ENCODE measurements at regions not wholly inside any gene's neighbourhood (a gene's known extent, or its start where the extent isn't known, plus 50 kb on each side); places are given as distances from the start of the nearest gene placed in this dataset.
"Not testable (repeated sequence)": the region's sequence is repeated elsewhere in the genome, so short reads cannot be mapped to it uniquely, and the experiment has no call there.

- H3K4me1 Mint-ChIP-seq (ENCODE audit: low read depth in 2 of 2); H3K4me3 Mint-ChIP-seq; H3K27ac Mint-ChIP-seq; DNase-seq; ATAC-seq (replicated peaks); H3K36me3 Mint-ChIP-seq (ENCODE audit: insufficient read depth); H3K9me3 Mint-ChIP-seq: not testable (repeated sequence)
- peaks cover 6 to 47% of the 10 kb centered on the region in 2 donors for H3K27me3 Mint-ChIP-seq
Observed at GRCh38 chr7:65616111-65616510, 242.5 kb downstream of the ZNF92 start.

GRCh38 chr7:65620216-65620615, 246.6 kb downstream of the ZNF92 start:
- DNase-seq; H3K4me1 Mint-ChIP-seq (ENCODE audit: low read depth in 2 of 2); H3K9me3 Mint-ChIP-seq; H3K4me3 Mint-ChIP-seq; H3K36me3 Mint-ChIP-seq (ENCODE audit: insufficient read depth); H3K27ac Mint-ChIP-seq; ATAC-seq (replicated peaks): not testable (repeated sequence)
- H3K27me3 Mint-ChIP-seq, result peaks cover 21 to 36% of the 10 kb centered on the region in 2 donors

- ATAC-seq (replicated peaks); H3K4me3 Mint-ChIP-seq; H3K4me1 Mint-ChIP-seq (ENCODE audit: low read depth in 2 of 2); H3K36me3 Mint-ChIP-seq (ENCODE audit: insufficient read depth); H3K9me3 Mint-ChIP-seq; H3K27ac Mint-ChIP-seq: not testable (repeated sequence)
- DNase-seq, result peak in 2 of 3 experiments; percentile 1 to 5
- H3K27me3 Mint-ChIP-seq, result peaks cover 21 to 24% of the 10 kb centered on the region in 2 donors
Observed at GRCh38 chr7:65621580-65622201, 248.0 kb downstream of the ZNF92 start.

- H3K27me3 Mint-ChIP-seq; DNase-seq; H3K9me3 Mint-ChIP-seq; ATAC-seq (replicated peaks); H3K4me1 Mint-ChIP-seq (ENCODE audit: low read depth in 2 of 2); H3K4me3 Mint-ChIP-seq; H3K27ac Mint-ChIP-seq; H3K36me3 Mint-ChIP-seq (ENCODE audit: insufficient read depth): not testable (repeated sequence)
Observed at GRCh38 chr7:65631236-65631635, 241.6 kb upstream of the VKORC1L1 start.

- not testable (repeated sequence) for DNase-seq; H3K36me3 Mint-ChIP-seq (ENCODE audit: insufficient read depth); H3K9me3 Mint-ChIP-seq; H3K27me3 Mint-ChIP-seq; H3K27ac Mint-ChIP-seq; H3K4me1 Mint-ChIP-seq (ENCODE audit: low read depth in 2 of 2); H3K4me3 Mint-ChIP-seq; ATAC-seq (replicated peaks)
Observed at GRCh38 chr7:65633587-65634404, 239.1 kb upstream of the VKORC1L1 start.

- H3K9me3 Mint-ChIP-seq; H3K27ac Mint-ChIP-seq; H3K4me3 Mint-ChIP-seq; ATAC-seq (replicated peaks); H3K4me1 Mint-ChIP-seq (ENCODE audit: low read depth in 2 of 2); DNase-seq; H3K27me3 Mint-ChIP-seq; H3K36me3 Mint-ChIP-seq (ENCODE audit: insufficient read depth): not testable (repeated sequence)
Observed at GRCh38 chr7:65638918-65639317, 234.0 kb upstream of the VKORC1L1 start.

- not testable (repeated sequence) for H3K36me3 Mint-ChIP-seq (ENCODE audit: insufficient read depth); DNase-seq; H3K4me3 Mint-ChIP-seq; H3K27ac Mint-ChIP-seq; ATAC-seq (replicated peaks); H3K9me3 Mint-ChIP-seq; H3K4me1 Mint-ChIP-seq (ENCODE audit: low read depth in 2 of 2); H3K27me3 Mint-ChIP-seq
Observed at GRCh38 chr7:65639717-65640116, 233.2 kb upstream of the VKORC1L1 start.

GRCh38 chr7:65643498-65643897, 229.4 kb upstream of the VKORC1L1 start:
- ATAC-seq (replicated peaks); DNase-seq; H3K4me3 Mint-ChIP-seq; H3K9me3 Mint-ChIP-seq; H3K27me3 Mint-ChIP-seq; H3K27ac Mint-ChIP-seq; H3K36me3 Mint-ChIP-seq (ENCODE audit: insufficient read depth); H3K4me1 Mint-ChIP-seq (ENCODE audit: low read depth in 2 of 2): not testable (repeated sequence)

GRCh38 chr7:65647153-65647964, 225.5 kb upstream of the VKORC1L1 start:
- peak; percentile 50 for ATAC-seq (replicated peaks)
- H3K36me3 Mint-ChIP-seq (ENCODE audit: insufficient read depth); H3K9me3 Mint-ChIP-seq; H3K27ac Mint-ChIP-seq; H3K4me3 Mint-ChIP-seq; H3K27me3 Mint-ChIP-seq; H3K4me1 Mint-ChIP-seq (ENCODE audit: low read depth in 2 of 2); DNase-seq: not testable (repeated sequence)

GRCh38 chr7:65651174-65651573, 221.7 kb upstream of the VKORC1L1 start:
- not testable (repeated sequence) for H3K4me3 Mint-ChIP-seq; DNase-seq; H3K4me1 Mint-ChIP-seq (ENCODE audit: low read depth in 2 of 2); ATAC-seq (replicated peaks); H3K36me3 Mint-ChIP-seq (ENCODE audit: insufficient read depth); H3K27ac Mint-ChIP-seq; H3K9me3 Mint-ChIP-seq; H3K27me3 Mint-ChIP-seq

GRCh38 chr7:65651826-65652592, 220.9 kb upstream of the VKORC1L1 start:
- H3K27ac Mint-ChIP-seq; DNase-seq; H3K4me3 Mint-ChIP-seq; H3K9me3 Mint-ChIP-seq; ATAC-seq (replicated peaks); H3K27me3 Mint-ChIP-seq; H3K4me1 Mint-ChIP-seq (ENCODE audit: low read depth in 2 of 2); H3K36me3 Mint-ChIP-seq (ENCODE audit: insufficient read depth): not testable (repeated sequence)

GRCh38 chr7:65652669-65653068, 220.2 kb upstream of the VKORC1L1 start:
- not testable (repeated sequence) for ATAC-seq (replicated peaks); H3K27me3 Mint-ChIP-seq; H3K4me3 Mint-ChIP-seq; H3K36me3 Mint-ChIP-seq (ENCODE audit: insufficient read depth); H3K9me3 Mint-ChIP-seq; DNase-seq; H3K27ac Mint-ChIP-seq; H3K4me1 Mint-ChIP-seq (ENCODE audit: low read depth in 2 of 2)

- H3K9me3 Mint-ChIP-seq; ATAC-seq (replicated peaks); DNase-seq; H3K36me3 Mint-ChIP-seq (ENCODE audit: insufficient read depth); H3K4me1 Mint-ChIP-seq (ENCODE audit: low read depth in 2 of 2); H3K27ac Mint-ChIP-seq; H3K4me3 Mint-ChIP-seq; H3K27me3 Mint-ChIP-seq: not testable (repeated sequence)
Observed at GRCh38 chr7:65656494-65657188, 216.2 kb upstream of the VKORC1L1 start.

Data from effector memory CD8-positive, alpha-beta T cell (primary cell).